HG03354 (cell line): ENCODE measurements at regions not wholly inside any gene's neighbourhood (a gene's known extent, or its start where the extent isn't known, plus 50 kb on each side); places are given as distances from the start of the nearest gene placed in this dataset.

Experiments used
- ATAC-seq: cut with Tn5 transposase; IDR thresholded peaks from one replicate; pipeline ENCODE4 v1.9.1; 2021; ENCODE audit warnings: mild to moderate bottlenecking; ENCODE audit not compliant: unreplicated experiment, poor library complexity, severe bottlenecking

DNA sequence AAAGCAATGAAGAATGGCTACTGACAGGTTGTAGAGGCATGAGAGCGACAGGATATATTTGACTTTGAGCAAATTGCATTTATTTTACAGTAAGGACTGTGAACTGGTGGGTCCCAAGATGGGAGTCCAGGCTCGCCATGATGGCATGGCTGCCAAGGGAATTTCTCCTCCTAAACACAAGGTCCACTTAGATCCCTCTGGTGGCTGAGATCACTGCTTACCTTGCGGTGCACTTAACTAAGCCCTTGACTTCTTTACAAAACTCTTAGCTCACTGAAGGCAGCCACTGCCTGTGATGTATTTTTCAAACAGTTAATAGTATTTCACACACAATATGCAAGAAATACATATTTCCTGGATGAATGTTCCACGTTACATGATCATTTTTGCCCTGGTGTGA lies 50.3 kb upstream of the SORBS2 start:
- ATAC-seq = no peak

DNA sequence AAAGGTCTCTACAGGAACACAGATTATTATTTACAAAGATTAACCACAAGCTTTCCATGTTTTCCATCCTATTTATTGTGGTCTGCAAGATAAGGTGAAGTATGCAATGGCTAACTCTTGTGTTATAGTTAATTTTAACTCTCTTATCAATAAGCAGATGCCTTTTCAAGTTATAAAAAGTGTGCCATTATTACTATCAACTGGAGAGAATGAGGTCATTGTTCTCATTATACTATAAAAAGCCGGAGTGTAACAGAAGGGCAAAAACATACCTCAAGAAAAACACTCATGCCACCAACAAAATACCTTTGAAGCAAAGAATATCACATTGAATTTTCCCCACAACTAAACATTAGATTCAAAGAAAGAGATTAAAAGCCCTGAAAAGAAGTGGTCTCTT lies 52.0 kb upstream of the SORBS2 start:
- no peak for ATAC-seq

- ATAC-seq = no peak
Measured at GRCh38 chr4:185865901-185866328, 53.9 kb upstream of the SORBS2 start.

GRCh38 chr4:185867770-185868169 lies 55.8 kb upstream of the SORBS2 start:
- no peak for ATAC-seq

- no peak for ATAC-seq
Measured at GRCh38 chr4:185868983-185869382, 57.0 kb upstream of the SORBS2 start.

DNA sequence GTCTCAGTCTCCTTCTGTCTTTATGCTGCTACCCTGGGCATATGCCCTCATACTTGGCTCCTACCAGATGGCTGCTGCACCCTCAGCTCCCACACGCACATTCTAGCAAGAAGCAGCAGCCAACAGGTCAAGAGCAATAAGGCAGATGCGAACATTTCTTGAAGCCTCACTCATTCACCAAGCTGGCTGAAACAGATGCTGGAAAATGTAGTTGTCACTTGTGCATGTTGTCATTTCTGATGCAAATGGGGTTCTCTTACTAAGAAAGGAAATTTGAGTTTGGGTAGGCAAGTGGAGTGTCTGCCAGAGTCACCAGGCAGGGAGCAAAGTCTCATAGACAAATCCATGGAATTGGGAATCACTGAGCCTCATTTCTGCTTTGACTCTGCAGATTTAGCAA lies 57.4 kb upstream of the SORBS2 start:
- ATAC-seq = no peak

- ATAC-seq = no peak
Measured at GRCh38 chr4:185870366-185870765, 58.4 kb upstream of the SORBS2 start.

DNA sequence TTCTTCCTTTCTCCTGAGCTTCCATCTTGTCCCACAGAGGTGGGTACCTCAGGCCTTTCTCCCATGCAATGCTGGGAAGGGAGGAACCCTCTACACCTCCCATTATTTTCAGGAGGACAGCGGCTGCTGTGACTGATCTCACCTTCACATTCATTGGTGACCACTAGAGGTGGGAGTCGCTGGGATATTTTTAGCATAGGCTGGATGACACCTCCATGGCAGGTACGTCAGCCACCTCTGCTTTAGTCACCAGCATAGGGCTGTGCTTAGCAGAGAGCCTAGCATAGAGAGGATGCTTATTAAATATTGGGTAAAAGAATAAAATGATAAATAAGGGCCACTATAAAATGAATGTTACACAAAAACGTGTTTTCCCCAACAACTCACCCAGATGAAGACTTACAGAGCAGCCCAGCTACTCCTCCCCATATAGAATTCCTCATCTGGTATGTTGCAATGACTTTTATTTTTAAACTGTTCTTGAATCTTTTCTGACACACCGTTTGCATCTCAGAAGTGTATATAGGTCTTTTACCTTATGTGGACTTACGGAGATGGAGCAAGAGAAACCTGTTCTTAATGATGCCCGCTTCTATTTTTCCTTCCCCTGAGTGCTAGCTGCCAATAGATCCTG lies 60.9 kb upstream of the SORBS2 start:
- no peak for ATAC-seq

GRCh38 chr4:185874516-185875230 lies 62.7 kb upstream of the SORBS2 start:
- no peak for ATAC-seq

- no peak for ATAC-seq
Measured at GRCh38 chr4:185875316-185875907, 63.4 kb upstream of the SORBS2 start.

- no peak for ATAC-seq
Measured at GRCh38 chr4:185878633-185879032, 66.6 kb upstream of the SORBS2 start.

- no peak for ATAC-seq
Measured at GRCh38 chr4:185879666-185880312, 67.8 kb upstream of the SORBS2 start.

- ATAC-seq = no peak
Measured at GRCh38 chr4:185880571-185880970, 68.6 kb upstream of the SORBS2 start.

DNA sequence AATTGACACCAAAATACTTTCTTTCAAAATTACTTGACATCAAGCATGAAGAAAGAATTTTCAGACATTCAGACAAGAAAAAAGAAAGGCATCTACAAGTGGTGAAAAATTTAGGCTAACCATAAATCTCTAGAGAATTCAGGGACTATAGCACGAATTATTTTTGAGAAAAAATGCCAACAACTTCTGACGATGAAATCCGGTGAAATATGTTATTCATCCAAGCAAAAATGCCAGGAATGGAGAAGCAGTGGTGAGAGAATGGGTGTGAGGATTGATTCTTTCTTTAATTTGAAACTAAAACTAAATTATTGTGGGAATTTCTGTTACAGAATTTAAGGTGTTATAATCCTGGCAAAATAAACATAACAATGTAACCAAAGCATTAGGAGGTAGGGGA lies 69.4 kb upstream of the SORBS2 start:
- no peak for ATAC-seq

DNA sequence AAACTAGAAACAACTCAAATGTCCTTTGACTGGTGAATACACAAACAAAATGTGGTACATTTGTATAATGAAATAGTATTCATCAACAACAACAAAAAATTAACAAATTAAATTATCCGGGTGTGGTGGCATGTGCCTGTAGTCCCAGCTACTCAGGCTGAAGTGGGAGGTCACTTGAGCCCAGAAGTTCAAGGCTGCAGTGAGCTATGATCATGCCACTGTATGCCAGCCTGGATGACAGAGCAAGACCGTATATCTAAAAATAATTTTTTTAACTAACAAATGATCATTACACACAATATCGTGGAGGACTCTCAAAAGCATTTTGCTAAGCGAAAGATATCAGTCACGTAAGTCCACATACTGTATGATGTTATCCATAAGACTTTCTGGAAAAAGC lies 71.6 kb upstream of the SORBS2 start:
- ATAC-seq = no peak

DNA sequence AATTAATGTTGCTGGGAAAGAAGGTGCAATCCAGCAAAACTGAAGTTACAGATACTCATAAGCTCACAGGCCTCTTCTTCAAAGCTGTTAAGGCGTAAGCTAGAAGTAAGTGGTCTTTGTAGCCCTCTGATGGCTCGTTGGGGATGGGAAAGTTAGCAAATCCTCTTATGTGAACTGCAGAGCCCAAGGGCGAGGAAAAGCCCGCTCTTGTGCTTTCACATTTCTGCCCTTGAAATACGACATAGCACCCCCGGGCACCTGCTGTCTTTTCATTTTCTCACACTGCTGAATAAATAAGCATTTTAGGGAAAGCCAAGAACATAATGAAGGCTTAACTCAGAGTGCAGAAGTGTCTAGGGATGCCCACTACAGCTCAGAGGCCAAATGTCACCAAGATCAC lies 73.1 kb upstream of the SORBS2 start:
- no peak for ATAC-seq

DNA sequence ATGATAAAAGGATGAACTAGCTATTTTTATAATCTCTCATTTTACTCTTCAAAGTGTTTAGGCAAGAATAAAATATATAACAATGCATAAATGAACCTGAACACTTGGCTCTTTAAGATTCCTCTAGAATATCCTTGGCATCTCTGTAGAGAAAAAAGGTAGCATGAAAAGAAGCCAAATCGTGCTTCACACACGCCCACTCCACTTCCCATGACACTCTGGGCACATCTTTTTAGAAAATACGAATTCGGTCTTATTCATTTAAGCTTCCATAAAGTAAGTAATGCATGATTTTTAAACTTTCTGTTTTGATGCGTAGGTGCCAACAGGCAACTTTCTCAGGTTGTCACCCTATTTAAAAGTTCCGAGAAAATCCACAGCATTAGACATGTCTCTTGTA lies 73.6 kb upstream of the SORBS2 start:
- no peak for ATAC-seq

GRCh38 chr4:185886832-185887524 lies 75.0 kb upstream of the SORBS2 start:
- ATAC-seq = no peak

DNA sequence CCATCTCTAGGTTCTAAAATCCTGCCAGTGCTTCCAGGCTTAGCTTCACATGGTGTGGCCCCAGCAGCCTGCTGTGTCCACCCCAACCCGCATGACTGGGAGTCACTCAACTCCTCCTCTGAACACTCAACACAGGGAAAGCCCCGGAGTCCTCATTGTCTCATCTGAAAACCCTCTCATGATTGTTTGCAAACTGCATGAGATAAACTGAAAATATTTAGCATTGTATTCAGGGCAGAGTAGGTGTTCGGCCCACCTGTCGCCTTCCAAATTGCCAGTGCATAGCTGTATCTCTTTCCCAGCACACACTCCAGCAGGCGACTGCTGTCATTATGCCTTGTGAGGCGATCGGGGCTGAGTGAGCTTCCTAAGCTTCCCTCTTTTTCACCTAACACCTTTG lies 76.7 kb upstream of the SORBS2 start:
- no peak for ATAC-seq

DNA sequence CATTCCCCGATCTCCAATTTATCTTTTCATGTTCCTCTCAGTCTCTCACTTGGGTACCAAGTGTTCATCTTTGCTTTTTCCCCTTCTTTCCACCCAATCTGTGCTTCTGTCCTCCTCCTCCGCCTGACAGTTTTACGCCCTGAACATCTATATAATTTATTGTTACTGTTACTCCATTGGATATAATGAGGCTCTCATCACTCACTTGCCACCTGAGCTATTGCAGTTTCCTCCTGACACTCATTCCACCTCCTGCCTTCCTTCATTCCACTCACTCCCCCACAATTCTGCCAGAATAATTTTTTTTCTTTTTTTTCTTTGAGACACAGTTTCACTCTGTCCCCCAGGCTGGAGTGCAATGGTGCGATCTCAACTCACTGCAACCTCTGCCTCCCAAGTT lies 77.6 kb upstream of the SORBS2 start:
- no peak for ATAC-seq
